NCI-H1417 treated with DMSO at 0.1 percent for 48 hours (cell line): ENCODE measurements at regions not wholly inside any gene's neighbourhood (a gene's known extent, or its start where the extent isn't known, plus 50 kb on each side); places are given as distances from the start of the nearest gene placed in this dataset.

Experiments
- DNase-seq: peaks from one replicate; lab custom pipeline; 2025; lab: John Stamatoyannopoulos, UW

GRCh38 chr1:34606504-34606903 lies 148.3 kb upstream of the GJB5 start:
- no peak for DNase-seq

GRCh38 chr1:34610063-34610462 lies 144.8 kb upstream of the GJB5 start:
- DNase-seq: no peak

GRCh38 chr1:34611571-34611970 lies 143.3 kb upstream of the GJB5 start:
- DNase-seq: no peak

GRCh38 chr1:34612091-34612827 lies 142.6 kb upstream of the GJB5 start:
- DNase-seq: no peak

- DNase-seq: no peak
Measured at GRCh38 chr1:34617321-34618118, 137.3 kb upstream of the GJB5 start.

GRCh38 chr1:34618381-34618780 lies 136.5 kb upstream of the GJB5 start:
- no peak for DNase-seq

GRCh38 chr1:34619256-34619655 lies 135.6 kb upstream of the GJB5 start:
- no peak for DNase-seq

GRCh38 chr1:34621916-34622315 lies 132.9 kb upstream of the GJB5 start:
- DNase-seq: no peak

- DNase-seq: no peak
Measured at GRCh38 chr1:34625521-34626015, 129.3 kb upstream of the GJB5 start.

- no peak for DNase-seq
Measured at GRCh38 chr1:34627465-34628240, 127.2 kb upstream of the GJB5 start.

GRCh38 chr1:34631126-34631525 lies 123.7 kb upstream of the GJB5 start:
- DNase-seq: no peak

GRCh38 chr1:34639701-34640100 lies 115.1 kb upstream of the GJB5 start:
- DNase-seq: no peak

GRCh38 chr1:34640654-34641401 lies 114.0 kb upstream of the GJB5 start:
- DNase-seq: no peak

- DNase-seq: no peak
Measured at GRCh38 chr1:34642679-34643078, 112.2 kb upstream of the GJB5 start.

- no peak for DNase-seq
Measured at GRCh38 chr1:34645109-34645688, 109.6 kb upstream of the GJB5 start.

- no peak for DNase-seq
Measured at GRCh38 chr1:34645919-34646318, 108.9 kb upstream of the GJB5 start.

GRCh38 chr1:34648501-34648900 lies 106.3 kb upstream of the GJB5 start:
- DNase-seq: no peak

- DNase-seq: no peak
Measured at GRCh38 chr1:34650090-34650489, 104.8 kb upstream of the GJB5 start.

- no peak for DNase-seq
Measured at GRCh38 chr1:34650800-34651199, 104.0 kb upstream of the GJB5 start.

- DNase-seq: no peak
Measured at GRCh38 chr1:34653110-34653509, 101.7 kb upstream of the GJB5 start.

- no peak for DNase-seq
Measured at GRCh38 chr1:34655206-34655874, 99.5 kb upstream of the GJB5 start.
